CD4-positive, alpha-beta memory T cell (primary cell): ENCODE measurements at regions not wholly inside any gene's neighbourhood (a gene's known extent, or its start where the extent isn't known, plus 50 kb on each side); places are given as distances from the start of the nearest gene placed in this dataset.

Experiments used
- CTCF ChIA-PET: fragments of 350-600 bp; sonication (Branson Sonifier 250); formaldehyde crosslinking; loops from one replicate; lab custom pipeline; 2021; ENCODE audit warnings: inconsistent platforms; ENCODE audit not compliant: partially characterized antibody; lab: Charles Lee
- POLR2A ChIA-PET: fragments of 350-600 bp; sonication (Branson Sonifier 250); formaldehyde crosslinking; loops from one replicate; lab custom pipeline; 2021; ENCODE audit not compliant: partially characterized antibody; lab: Charles Lee
- DNase-seq, 5 donors: peaks; one replicate each; pipeline versions ENCODE4 v3.0.0 to v3.0.0-alpha.2; 2020 to 2022; ENCODE audit warnings: mixed read lengths in 1 of 5
- H3K27ac ChIP-seq: one replicate; pipeline ENCODE4 v1.7.0; 2013; ENCODE audit warnings: low read depth, low read length
- H3K27me3 ChIP-seq: 2 replicates; pipeline ENCODE4 v1.7.0; 2013; ENCODE audit warnings: mild to moderate bottlenecking, low read length, moderate library complexity; ENCODE audit not compliant: insufficient read depth
- H3K36me3 ChIP-seq: 2 replicates; pipeline ENCODE4 v1.7.0; 2013; ENCODE audit warnings: mild to moderate bottlenecking, low read length, moderate library complexity; ENCODE audit not compliant: insufficient read depth
- H3K4me1 ChIP-seq: 2 replicates; pipeline ENCODE4 v1.7.0; 2013; ENCODE audit warnings: mild to moderate bottlenecking, low read length, moderate library complexity; ENCODE audit not compliant: insufficient read depth
- H3K4me3 ChIP-seq, 2 donors: one replicate each; pipeline ENCODE4 v1.7.0; 2013; ENCODE audit warnings: low read length in 2 of 2, mild to moderate bottlenecking in 1 of 2
- H3K9me3 ChIP-seq, 2 donors: one replicate each; pipeline ENCODE4 v1.7.0; 2013; ENCODE audit warnings: low read length in 2 of 2, control low read depth in 1 of 2; ENCODE audit not compliant: control insufficient read depth in 1 of 2
- H3K27ac Mint-ChIP-seq, 7 donors: one replicate each; pipeline ENCODE4 v1.8.0; 2020 to 2021; ENCODE audit warnings: mixed read lengths in 7 of 7, mild to moderate bottlenecking in 6 of 7, inconsistent platforms in 3 of 7, moderate library complexity in 3 of 7
- H3K27me3 Mint-ChIP-seq, 2 donors: one replicate each; pipeline ENCODE4 v1.8.0; 2020 to 2021; ENCODE audit warnings: mixed read lengths in 2 of 2
- H3K36me3 Mint-ChIP-seq, 2 donors: one replicate each; pipeline ENCODE4 v1.8.0; 2020 to 2021; ENCODE audit warnings: mixed read lengths in 2 of 2, inconsistent platforms in 1 of 2, mild to moderate bottlenecking in 1 of 2
- H3K4me1 Mint-ChIP-seq, 4 donors: one replicate each; pipeline ENCODE4 v1.8.0; 2020 to 2021; ENCODE audit warnings: mixed read lengths in 4 of 4, mild to moderate bottlenecking in 1 of 4
- H3K4me3 Mint-ChIP-seq, 8 donors: one replicate each; pipeline ENCODE4 v1.8.0; 2020 to 2021; ENCODE audit warnings: mixed read lengths in 8 of 8, mild to moderate bottlenecking in 7 of 8, moderate library complexity in 6 of 8, inconsistent platforms in 3 of 8
- H3K9me3 Mint-ChIP-seq, 8 donors: one replicate each; pipeline ENCODE4 v1.8.0; 2020 to 2021; ENCODE audit warnings: mixed read lengths in 8 of 8, mild to moderate bottlenecking in 5 of 8, inconsistent platforms in 3 of 8, moderate library complexity in 1 of 8
- intact Hi-C: fragments of 100-400 bp; cut with micrococcal nuclease; formaldehyde crosslinking; loops from one replicate; pipeline ENCODE4 v1.15.1; 2023

DNA sequence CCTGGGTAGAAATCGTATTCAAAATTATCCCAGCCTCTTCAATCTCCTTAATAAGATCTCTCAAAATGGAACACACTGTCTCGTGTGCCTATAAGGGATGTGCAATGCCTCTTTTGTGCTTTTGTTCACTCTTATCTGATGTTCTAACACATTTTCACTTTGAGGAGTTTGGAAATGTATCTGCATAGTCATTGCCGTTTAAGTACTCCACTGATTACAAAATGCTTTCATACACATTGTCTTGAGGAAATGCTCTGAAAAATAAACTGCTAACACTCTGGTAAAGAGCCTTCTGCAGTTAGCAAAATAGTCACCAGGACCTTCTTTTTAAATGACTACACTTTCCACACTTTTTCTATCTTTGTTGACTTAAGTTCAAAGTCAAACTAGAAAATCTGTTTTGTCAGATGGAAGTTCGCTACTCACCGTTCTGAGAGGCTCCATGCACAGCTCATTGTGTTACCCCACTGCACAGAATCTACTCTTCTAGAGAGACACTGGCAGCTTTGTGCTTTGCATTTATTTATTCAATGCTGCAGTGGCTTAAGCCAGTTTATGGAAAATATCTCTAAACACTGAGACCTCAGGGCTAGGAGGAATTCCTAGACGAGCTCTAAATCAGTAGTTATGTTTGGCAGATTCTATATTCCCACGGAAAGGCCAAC lies 159.0 kb downstream of the CHIC2 start:
- Histone ChIP-seq H3K4me3 (no peak overlapping the region), H3K9me3 (no peaks in the 10 kb centered on the region), H3K27ac (no peak overlapping the region), H3K36me3 (no peaks in the 10 kb centered on the region), H3K27me3 (peaks cover 10% of the 10 kb centered on the region), H3K4me1 (peaks cover 3% of the 10 kb centered on the region)
- POLR2A ChIA-PET: no interaction called here
- Mint-ChIP-seq H3K9me3 (no peaks in the 10 kb centered on the region), H3K36me3 (no peaks in the 10 kb centered on the region), H3K4me1 (peaks cover 0 to 9% (median 7%) of the 10 kb centered on the region in 4 donors), H3K27ac (no peak overlapping the region), H3K27me3 (peaks cover 27 to 32% of the 10 kb centered on the region in 2 donors), H3K4me3 (no peak overlapping the region)
- DNase-seq: no peak
- intact Hi-C loops: no loop called here
- CTCF ChIA-PET: interaction anchor here (1.0 to 3.3 kb wide), 3 partner anchors 26 to 329 kb away, joined by 3 to 13 read pairs (median 3); no protein-coding TSS in a partner anchor

- no peaks in the 10 kb centered on the region for H3K36me3 ChIP-seq
- Mint-ChIP-seq H3K27ac (no peak overlapping the region), H3K4me1 (peaks cover 0 to 6% (median under 1%) of the 10 kb centered on the region in 4 donors), H3K36me3 (no peaks in the 10 kb centered on the region), H3K27me3 (peaks cover 19 to 29% of the 10 kb centered on the region in 2 donors), H3K4me3 (no peak overlapping the region), H3K9me3 (no peaks in the 10 kb centered on the region)
- POLR2A ChIA-PET: no interaction called here
- no peak overlapping the region for H3K27ac ChIP-seq
- no peaks in the 10 kb centered on the region for H3K4me1 ChIP-seq
- CTCF ChIA-PET: no interaction called here
- no peak for DNase-seq
- peaks cover under 1% of the 10 kb centered on the region for H3K27me3 ChIP-seq
- H3K4me3 ChIP-seq: no peak overlapping the region
- intact Hi-C loops: no loop called here
- H3K9me3 ChIP-seq: no peaks in the 10 kb centered on the region
Observed at GRCh38 chr4:53902786-53903185, 161.6 kb downstream of the CHIC2 start.

DNA sequence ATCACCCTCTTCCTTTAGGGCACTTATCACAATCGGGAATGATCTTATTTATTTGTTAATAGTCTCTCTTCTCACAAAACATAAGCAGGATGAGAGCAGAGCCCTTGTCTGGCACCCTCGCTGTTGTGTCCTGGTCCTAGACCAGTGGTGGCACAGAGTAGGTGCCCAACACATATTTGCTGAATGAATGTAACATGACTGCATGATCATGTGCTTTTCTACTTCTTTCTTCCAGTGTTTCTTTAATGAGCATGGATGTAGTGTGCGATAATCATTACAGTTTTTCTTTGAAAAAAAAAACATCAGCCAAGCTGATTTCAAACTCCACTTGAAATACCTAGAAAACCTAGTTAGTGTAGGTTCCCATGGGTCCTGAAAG lies 164.1 kb downstream of the CHIC2 start:
- Histone ChIP-seq H3K27me3 (no peaks in the 10 kb centered on the region), H3K9me3 (no peaks in the 10 kb centered on the region), H3K4me1 (no peaks in the 10 kb centered on the region), H3K27ac (no peak overlapping the region), H3K36me3 (no peaks in the 10 kb centered on the region), H3K4me3 (no peak overlapping the region)
- ChIA-PET POLR2A (no interaction called here), CTCF (no interaction called here)
- H3K36me3 Mint-ChIP-seq: no peaks in the 10 kb centered on the region
- peaks cover 9 to 20% of the 10 kb centered on the region in 2 donors for H3K27me3 Mint-ChIP-seq
- no peak for DNase-seq
- H3K4me3 Mint-ChIP-seq: no peak overlapping the region
- no peaks in the 10 kb centered on the region for H3K9me3 Mint-ChIP-seq
- H3K27ac Mint-ChIP-seq: no peak overlapping the region
- intact Hi-C loops: no loop called here
- H3K4me1 Mint-ChIP-seq: no peaks in the 10 kb centered on the region

DNA sequence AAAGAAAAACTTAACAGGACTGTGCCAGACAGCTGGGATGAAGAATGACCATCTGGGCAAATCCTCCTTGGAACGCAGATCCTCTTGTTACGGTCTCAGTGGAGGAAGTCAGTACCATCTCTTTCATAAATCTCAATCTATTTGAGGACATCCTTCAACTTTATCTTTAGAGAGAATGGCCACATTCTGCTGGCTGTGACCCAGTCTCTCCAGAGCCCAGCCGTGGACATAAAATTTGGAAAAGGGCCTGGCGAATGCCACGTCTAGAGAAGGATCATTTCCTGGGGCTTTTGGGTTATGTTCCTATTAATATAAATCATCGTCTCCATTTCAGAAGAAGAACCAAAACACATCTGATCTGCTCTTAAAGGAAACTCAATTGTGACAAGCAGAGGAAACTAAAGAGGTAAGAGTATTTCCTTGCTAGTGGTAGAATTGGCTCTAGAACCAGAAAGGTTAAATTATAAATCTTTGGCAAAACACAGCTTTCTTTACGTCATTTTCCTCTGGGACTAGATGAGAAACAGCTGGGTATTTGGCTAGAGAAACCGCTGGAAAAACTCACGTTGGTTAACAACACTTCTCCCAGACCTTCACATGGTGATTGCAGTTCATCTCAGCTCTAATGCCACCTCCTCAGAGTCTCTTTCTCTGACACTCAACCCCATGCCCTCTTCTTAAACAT lies 164.7 kb downstream of the CHIC2 start:
- Mint-ChIP-seq H3K27ac (no peak overlapping the region), H3K27me3 (peaks cover 7 to 19% of the 10 kb centered on the region in 2 donors)
- intact Hi-C loops: no loop called here

GRCh38 chr4:53895137-53895536 lies 169.3 kb downstream of the CHIC2 start:
- Mint-ChIP-seq H3K27ac (no peak overlapping the region), H3K4me1 (no peaks in the 10 kb centered on the region), H3K9me3 (no peaks in the 10 kb centered on the region), H3K27me3 (peaks cover 0 to 13% of the 10 kb centered on the region in 2 donors), H3K36me3 (no peaks in the 10 kb centered on the region), H3K4me3 (no peak overlapping the region)
- CTCF ChIA-PET: no interaction called here
- Histone ChIP-seq H3K36me3 (no peaks in the 10 kb centered on the region), H3K27me3 (no peaks in the 10 kb centered on the region), H3K27ac (no peak overlapping the region), H3K4me3 (no peak overlapping the region), H3K9me3 (no peaks in the 10 kb centered on the region), H3K4me1 (no peaks in the 10 kb centered on the region)
- intact Hi-C loops: no loop called here
- no peak for DNase-seq
- POLR2A ChIA-PET: no interaction called here

More for the DNA sequence above, 164.7 kb downstream of the CHIC2 start:
- Mint-ChIP-seq H3K4me1 (no peaks in the 10 kb centered on the region), H3K36me3 (no peaks in the 10 kb centered on the region), H3K4me3 (no peak overlapping the region), H3K9me3 (no peaks in the 10 kb centered on the region)
- H3K27ac ChIP-seq: no peak overlapping the region
- ChIA-PET POLR2A (no interaction called here), CTCF (no interaction called here)
- no peaks in the 10 kb centered on the region for H3K4me1 ChIP-seq
- no peaks in the 10 kb centered on the region for H3K36me3 ChIP-seq
- H3K27me3 ChIP-seq: no peaks in the 10 kb centered on the region
- no peak overlapping the region for H3K4me3 ChIP-seq
- no peaks in the 10 kb centered on the region for H3K9me3 ChIP-seq
- no peak for DNase-seq

GRCh38 chr4:53890461-53890860 lies 173.9 kb downstream of the CHIC2 start:
- no peaks in the 10 kb centered on the region for H3K9me3 ChIP-seq
- H3K4me3 ChIP-seq: no peak overlapping the region
- no peak for DNase-seq
- Mint-ChIP-seq H3K4me3 (no peak overlapping the region), H3K27ac (no peak overlapping the region), H3K36me3 (no peaks in the 10 kb centered on the region), H3K9me3 (no peaks in the 10 kb centered on the region), H3K27me3 (peaks cover 0 to 7% of the 10 kb centered on the region in 2 donors), H3K4me1 (no peaks in the 10 kb centered on the region)
- H3K4me1 ChIP-seq: no peaks in the 10 kb centered on the region
- intact Hi-C loops: no loop called here
- CTCF ChIA-PET: no interaction called here
- no peak overlapping the region for H3K27ac ChIP-seq
- POLR2A ChIA-PET: no interaction called here
- no peaks in the 10 kb centered on the region for H3K27me3 ChIP-seq
- H3K36me3 ChIP-seq: no peaks in the 10 kb centered on the region

- H3K27me3 Mint-ChIP-seq: peaks cover 0 to 7% of the 10 kb centered on the region in 2 donors
- ChIA-PET CTCF (no interaction called here), POLR2A (no interaction called here)
- no peaks in the 10 kb centered on the region for H3K9me3 ChIP-seq
- no peak overlapping the region for H3K27ac Mint-ChIP-seq
- no peak overlapping the region for H3K4me3 Mint-ChIP-seq
- DNase-seq: no peak
- no peaks in the 10 kb centered on the region for H3K27me3 ChIP-seq
- H3K27ac ChIP-seq: no peak overlapping the region
- H3K36me3 Mint-ChIP-seq: no peaks in the 10 kb centered on the region
- H3K9me3 Mint-ChIP-seq: no peaks in the 10 kb centered on the region
- H3K4me1 Mint-ChIP-seq: no peaks in the 10 kb centered on the region
- intact Hi-C loops: no loop called here
- no peak overlapping the region for H3K4me3 ChIP-seq
- no peaks in the 10 kb centered on the region for H3K36me3 ChIP-seq
- no peaks in the 10 kb centered on the region for H3K4me1 ChIP-seq
Observed at GRCh38 chr4:53889326-53890055, 174.9 kb downstream of the CHIC2 start.
